HepG2 (cell line): ENCODE measurements at regions not wholly inside any gene's neighbourhood (a gene's known extent, or its start where the extent isn't known, plus 50 kb on each side); places are given as distances from the start of the nearest gene placed in this dataset.

Experiments used
- ATAC-seq: fragments of 200-7000 bp; cut with Tn5 transposase; 3 replicates; pipeline ENCODE4 v1.9.1; 2020; ENCODE audit warnings: mild to moderate bottlenecking, moderate library complexity
- BruUV-seq: library from RNA; stranded (reverse); fragments of 400-500 nt; replicated peaks from 2 replicates; lab custom pipeline; 2021; lab: Mats Ljungman, UMichigan
- CTCF ChIA-PET: fragments of 300-600 bp; formaldehyde crosslinking; extraction: SDS; loops from one replicate; lab custom pipeline; 2021; ENCODE audit warnings: low total read pairs, inconsistent platforms, low intra/inter-chr PET ratio; lab: Yijun Ruan, JAX
- POLR2A ChIA-PET: fragments of 350-600 bp; sonication (Branson Sonifier 250); formaldehyde crosslinking; loops from one replicate; lab custom pipeline; 2020; ENCODE audit warnings: antibody characterized with exemption, inconsistent platforms; lab: Yijun Ruan, JAX
- DNase-seq: peaks from one replicate; pipeline ENCODE4 v3.0.0-alpha.2; 2015; ENCODE audit warnings: low spot score
- FAIRE-seq: peaks from 3 replicates; lab custom pipeline; 2011; peaks lifted over from hg19 to GRCh38; lab: Jason Lieb, UNC
- H2AFZ ChIP-seq: one replicate; pipeline ENCODE4 v1.6.1; 2011; ENCODE audit warnings: low read length, inconsistent platforms
- H3K27ac ChIP-seq: fragments of 300-600 bp; 3 replicates; pipeline ENCODE4 v1.8.0; 2011; ENCODE audit warnings: mixed run types, mild to moderate bottlenecking, mixed read lengths, low read length, inconsistent platforms; ENCODE audit not compliant: insufficient read depth; ENCODE audit errors: extremely low read length
- H3K27me3 ChIP-seq, 2 experiments: fragments of 200-600 bp in 1 of 2; 2 replicates in 1 of 2; 3 replicates in 1 of 2; pipeline versions ENCODE4 v1.6.0 to v1.8.0; 2011; ENCODE audit warnings: low read length in 2 of 2, mild to moderate bottlenecking in 2 of 2, moderate library complexity in 2 of 2, inconsistent platforms in 1 of 2; ENCODE audit not compliant: insufficient read depth in 2 of 2, control insufficient read depth in 1 of 2
- H3K36me3 ChIP-seq, 2 experiments: fragments of 200-600 bp in 1 of 2; replicated peaks in 1 of 2; 2 replicates in 1 of 2; 3 replicates in 1 of 2; pipeline versions ENCODE4 v1.5.1 to v1.8.0; 2011; ENCODE audit warnings: low read length in 2 of 2, inconsistent platforms in 1 of 2; ENCODE audit not compliant: insufficient read depth in 2 of 2, control insufficient read depth in 1 of 2
- H3K4me1 ChIP-seq: 2 replicates; pipeline ENCODE4 v1.5.1; 2012; ENCODE audit warnings: low read length, inconsistent platforms; ENCODE audit not compliant: insufficient read depth
- H3K4me2 ChIP-seq: 2 replicates; pipeline ENCODE4 v1.6.0; 2011; ENCODE audit warnings: low read depth, low read length, inconsistent platforms
- H3K4me3 ChIP-seq, 3 experiments: fragments of 200-600 bp in 1 of 3; sonication (generic), shearing (Covaris generic) in 1 of 3; replicated peaks in 1 of 3; 2 replicates each; pipeline ENCODE4 v1.5.1; 2011 to 2016; ENCODE audit warnings: low read length in 3 of 3, inconsistent platforms in 2 of 3, low read depth in 2 of 3, mild to moderate bottlenecking in 2 of 3, control low read depth in 1 of 3, mixed read lengths in 1 of 3; ENCODE audit not compliant: insufficient read depth in 1 of 3
- H3K79me2 ChIP-seq: one replicate; pipeline ENCODE4 v1.6.1; 2011; ENCODE audit warnings: low read length, inconsistent platforms; ENCODE audit not compliant: insufficient read depth
- H3K9ac ChIP-seq: 2 replicates; pipeline ENCODE4 v1.6.0; 2011; ENCODE audit warnings: mild to moderate bottlenecking, low read depth, low read length, inconsistent platforms; ENCODE audit not compliant: insufficient read depth
- H3K9me3 ChIP-seq: 2 replicates; pipeline ENCODE4 v1.5.1; 2012; ENCODE audit warnings: mild to moderate bottlenecking, low read length
- H4K20me1 ChIP-seq: 2 replicates; pipeline ENCODE4 v1.6.0; 2011; ENCODE audit warnings: inconsistent platforms, mild to moderate bottlenecking, low read length, moderate library complexity; ENCODE audit not compliant: insufficient read depth
- ATF7 ChIP-seq, 2 experiments: fragments of 450-650 bp in 1 of 2; sonication (generic) in 1 of 2; formaldehyde crosslinking in 1 of 2; IDR thresholded peaks; 2 replicates each; pipeline versions ENCODE4 v1.4.0 to v1.6.1; 2016 to 2020; ENCODE audit warnings: antibody characterized with exemption in 1 of 2, mild to moderate bottlenecking in 1 of 2, missing genetic modification reagents in 1 of 2
- ATM ChIP-seq: fragments of 450-650 bp; IDR thresholded peaks from 2 replicates; pipeline ENCODE4 v1.7.1; 2017; ENCODE audit warnings: mild to moderate bottlenecking, borderline replicate concordance
- PAWR ChIP-seq: sonication (generic); formaldehyde crosslinking; IDR thresholded peaks from 2 replicates; pipeline ENCODE4 v1.4.0; 2020; ENCODE audit warnings: missing genetic modification reagents, mild to moderate bottlenecking, borderline replicate concordance
- ZNF569 ChIP-seq: sonication (generic); formaldehyde crosslinking; IDR thresholded peaks from 2 replicates; pipeline ENCODE4 v1.5.0; 2020; ENCODE audit warnings: mild to moderate bottlenecking, missing genetic modification reagents, moderate library complexity, borderline replicate concordance
- in situ Hi-C: cut with HindIII; loops from 2 replicates; pipeline ENCODE4 v1.10.0; 2017; ENCODE audit warnings: low pct_unique_long_range_greater_than_20kb; ENCODE audit not compliant: extremely low pct_ligation_motif_present
- intact Hi-C: fragments of 100-400 bp; cut with micrococcal nuclease; formaldehyde crosslinking; loops from one replicate; pipeline ENCODE4 v1.10.0; 2022; ENCODE audit not compliant: unreplicated experiment

- intact Hi-C loops = no loop called here
- no peak for TF ChIP-seq ATM
- TF ChIP-seq PAWR = no peak
- TF ChIP-seq, all 625 proteins: peak for 0
- Histone ChIP-seq H3K36me3 (no peaks in the 10 kb centered on the region), H3K9me3 (no peaks in the 10 kb centered on the region), H3K27ac (no peak overlapping the region), H2AFZ (no peak overlapping the region), H3K9ac (no peak overlapping the region), H3K27me3 (no peaks in the 10 kb centered on the region), H3K4me1 (no peaks in the 10 kb centered on the region), H4K20me1 (no peaks in the 10 kb centered on the region), H3K4me3 (no peak overlapping the region), H3K4me2 (no peak overlapping the region), H3K79me2 (no peaks in the 10 kb centered on the region)
- CTCF ChIA-PET = no interaction called here
- BruUV-seq = no TSS peak
- DNase-seq (no peak), FAIRE-seq (no peak), ATAC-seq (no peak)
- POLR2A ChIA-PET = no interaction called here
- in situ Hi-C loops = no loop called here
Observed at GRCh38 chr4:79217025-79217424, 108.8 kb downstream of the NAA11 start.

- no peaks in the 10 kb centered on the region for H4K20me1 ChIP-seq
- intact Hi-C loops (no loop called here), in situ Hi-C loops (no loop called here)
- no TSS peak for BruUV-seq
- H3K4me3 ChIP-seq = no peak overlapping the region
- FAIRE-seq (no peak), ATAC-seq (no peak), DNase-seq (no peak)
- ChIA-PET CTCF (no interaction called here), POLR2A (no interaction called here)
- H3K4me1 ChIP-seq = peaks cover 12% of the 10 kb centered on the region; the same call in 1 of the 2 replicates
- H2AFZ ChIP-seq = no peak overlapping the region
- no peaks in the 10 kb centered on the region for H3K9me3 ChIP-seq
- no peaks in the 10 kb centered on the region for H3K27me3 ChIP-seq
- H3K4me2 ChIP-seq = no peak overlapping the region
- no peak overlapping the region for H3K27ac ChIP-seq
- no peaks in the 10 kb centered on the region for H3K36me3 ChIP-seq
- TF ChIP-seq ZNF569 = no peak
- TF ChIP-seq ATF7 (IDR thresholded peaks at IDR 0.05) = peak; percentile 73
- no peak for TF ChIP-seq ATF7 (CRISPR knock-in tag; IDR thresholded peaks at IDR 0.05)
- H3K79me2 ChIP-seq = no peaks in the 10 kb centered on the region
- H3K9ac ChIP-seq = no peak overlapping the region
Observed at GRCh38 chr4:79213702-79214101, 112.2 kb downstream of the NAA11 start.
